ENCODE measurements at regions not wholly inside any gene's neighbourhood (a gene's known extent, or its start where the extent isn't known, plus 50 kb on each side); places are given as distances from the start of the nearest gene placed in this dataset.

- no peak for DNase-seq
Measured at GRCh38 chr1:185574139-185574875, 159.9 kb upstream of the HMCN1 start.

DNA sequence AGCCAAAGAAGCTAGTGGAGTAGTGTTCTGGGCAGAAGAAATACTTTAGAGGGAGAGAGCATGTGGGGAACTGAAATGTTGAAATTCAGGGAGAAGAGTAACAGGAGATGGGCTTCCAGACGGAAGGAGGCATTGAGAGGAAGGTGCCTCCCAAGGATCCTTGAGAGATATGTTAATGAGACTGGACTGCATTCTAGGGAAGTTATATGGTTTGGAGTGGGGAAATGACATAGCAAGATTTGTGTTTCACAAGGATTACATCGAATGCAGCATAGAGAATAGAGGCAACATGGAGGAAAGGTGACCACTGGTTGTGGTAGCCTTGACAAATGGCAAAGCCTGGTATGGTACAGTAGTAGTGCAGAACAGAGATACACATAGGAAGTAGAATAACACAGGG is 160.5 kb upstream of the HMCN1 start:
- no peak for DNase-seq

DNA sequence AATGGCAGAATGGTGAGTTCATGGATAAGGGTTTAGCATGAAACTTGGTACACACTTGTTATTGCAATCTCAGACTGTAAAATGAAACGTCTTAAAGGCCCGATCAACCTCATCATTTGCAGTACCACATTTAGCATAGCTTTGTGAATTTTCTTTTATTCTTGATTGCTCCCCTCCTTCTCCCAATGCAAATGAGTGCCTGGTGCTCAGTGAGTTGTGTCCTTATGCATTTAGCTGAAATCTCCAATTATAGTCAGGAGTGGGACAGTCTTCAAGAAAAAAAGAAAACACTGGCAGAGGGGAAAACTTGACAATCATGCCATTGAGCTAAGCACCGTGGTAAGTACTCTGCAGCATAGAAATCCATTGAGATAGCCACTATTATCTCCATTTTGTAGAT is 161.0 kb upstream of the HMCN1 start:
- no peak for DNase-seq

DNA sequence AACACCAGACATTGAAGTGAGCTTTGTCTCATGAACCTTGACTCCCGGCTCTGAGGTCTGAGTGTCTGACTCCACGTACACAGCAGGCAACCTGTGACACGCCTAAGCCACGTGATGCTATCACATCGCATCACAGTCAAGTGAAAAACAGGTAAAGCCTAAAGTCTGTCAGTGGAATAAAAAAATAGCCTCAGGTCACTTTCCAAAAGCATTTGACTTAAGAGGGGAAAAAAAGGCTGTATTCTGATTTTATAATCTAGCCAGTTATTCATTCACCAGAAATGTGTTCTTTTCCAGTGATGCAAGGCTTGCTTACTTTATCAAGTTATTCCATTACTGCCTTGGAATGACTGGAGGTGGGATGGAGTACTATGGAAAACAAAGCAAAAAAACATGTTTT is 163.2 kb upstream of the HMCN1 start:
- no peak for DNase-seq

- DNase-seq: no peak
Measured at GRCh38 chr1:185568155-185569123, 165.8 kb upstream of the HMCN1 start.

DNA sequence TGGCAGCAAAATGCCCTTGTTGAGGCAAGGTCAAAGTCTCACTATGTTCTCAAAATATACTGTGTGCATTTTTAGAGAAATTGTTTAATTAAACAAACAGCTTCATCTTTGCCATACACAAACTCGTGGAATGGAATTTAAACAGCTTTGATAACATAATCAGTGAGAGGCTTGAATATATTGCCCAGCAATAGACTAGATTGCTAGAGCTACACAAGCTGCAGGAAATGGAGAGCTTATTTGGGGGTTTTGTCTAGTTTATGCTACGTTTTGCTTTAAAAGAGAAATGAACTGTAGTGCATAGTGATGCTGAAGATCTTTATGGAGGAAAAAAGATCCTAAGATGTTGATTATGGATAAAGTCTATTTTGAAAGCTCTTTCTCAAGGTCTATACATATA is 166.8 kb upstream of the HMCN1 start:
- no peak for DNase-seq

GRCh38 chr1:185566995-185567394 is 167.2 kb upstream of the HMCN1 start:
- DNase-seq: peak; percentile 22

GRCh38 chr1:185565302-185565701 is 168.9 kb upstream of the HMCN1 start:
- DNase-seq: no peak

- no peak for DNase-seq
Measured at GRCh38 chr1:185564816-185565215, 169.4 kb upstream of the HMCN1 start.

DNA sequence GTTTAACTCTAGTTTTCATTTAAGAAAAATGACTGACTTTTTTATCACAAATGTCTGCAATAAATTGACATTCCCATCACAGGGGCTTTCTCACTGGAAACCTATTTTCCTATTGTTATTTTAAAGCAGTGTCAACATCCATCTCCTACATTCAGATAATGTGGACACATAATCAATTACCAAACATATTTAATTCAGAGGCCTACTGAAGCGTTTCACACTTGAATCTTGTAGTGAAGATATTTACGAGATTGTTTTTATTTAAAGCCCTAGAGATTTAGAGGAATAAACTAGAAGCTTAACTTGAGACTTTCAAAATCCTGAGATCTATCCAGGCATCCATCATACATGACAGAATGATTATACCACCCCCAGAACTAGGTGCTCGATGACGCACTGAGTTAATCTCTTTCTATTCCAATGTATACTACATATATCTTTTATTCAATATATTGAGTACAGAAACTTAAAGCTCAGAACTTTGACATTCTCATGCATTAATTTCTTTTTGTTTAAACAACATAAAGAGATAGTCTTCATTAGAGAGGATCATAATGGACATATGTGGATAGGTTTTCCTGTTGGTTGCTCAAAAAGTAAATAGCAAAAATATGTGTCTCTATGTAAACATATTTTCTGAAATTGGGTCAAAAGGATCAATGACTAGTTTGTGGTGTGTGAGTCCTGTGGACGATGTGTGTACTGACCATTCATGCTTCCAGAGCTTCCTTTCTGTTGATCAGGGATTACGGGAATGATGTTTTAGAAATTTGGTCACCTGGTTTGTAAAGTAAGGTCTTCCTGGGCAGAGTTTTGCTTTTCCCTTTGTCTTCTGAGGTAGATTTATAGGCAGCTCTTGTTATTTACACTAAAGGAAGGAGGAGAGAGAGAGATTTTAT is 171.5 kb upstream of the HMCN1 start:
- no peak for DNase-seq

DNA sequence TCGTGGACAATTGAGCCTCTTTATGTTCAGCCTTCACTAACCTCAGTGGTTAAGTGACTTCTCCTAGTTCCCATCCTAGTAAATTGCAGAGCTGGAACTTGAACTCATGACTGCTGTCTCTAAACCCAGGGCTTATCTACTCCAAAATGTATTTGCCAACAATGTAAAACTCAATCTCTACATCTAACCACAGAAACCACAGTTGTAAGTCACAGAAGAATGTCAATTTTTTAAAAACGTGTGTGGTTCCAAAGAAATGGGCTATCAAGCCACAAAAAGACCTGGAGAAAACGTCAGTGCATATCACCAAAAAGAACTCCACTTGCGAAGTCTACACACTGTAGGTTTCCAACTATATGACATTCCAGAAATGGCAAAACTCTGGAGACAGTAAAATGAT is 172.6 kb upstream of the HMCN1 start:
- DNase-seq: no peak

GRCh38 chr1:185560760-185561159 is 173.4 kb upstream of the HMCN1 start:
- no peak for DNase-seq

GRCh38 chr1:185559684-185560331 is 174.4 kb upstream of the HMCN1 start:
- peak; percentile 65 for DNase-seq

DNA sequence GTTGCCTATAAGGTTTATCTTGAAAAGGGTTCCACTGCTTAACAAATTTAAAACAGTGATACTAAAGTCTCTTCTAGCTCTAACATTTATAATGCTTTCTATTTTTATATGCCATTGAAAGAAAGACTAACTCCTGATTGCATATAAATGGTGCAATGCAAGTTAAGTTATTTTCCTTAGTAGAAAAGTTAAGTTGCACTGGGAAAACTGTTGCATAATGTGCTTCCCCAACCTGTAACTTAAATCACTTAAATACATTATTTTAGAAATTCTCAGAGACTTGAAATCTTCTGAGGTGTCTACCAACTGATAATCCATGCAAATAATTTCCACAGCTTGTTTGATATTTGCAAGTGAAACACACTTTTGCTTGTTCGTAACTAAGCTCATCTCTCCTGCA is 175.0 kb upstream of the HMCN1 start:
- DNase-seq: no peak

DNA sequence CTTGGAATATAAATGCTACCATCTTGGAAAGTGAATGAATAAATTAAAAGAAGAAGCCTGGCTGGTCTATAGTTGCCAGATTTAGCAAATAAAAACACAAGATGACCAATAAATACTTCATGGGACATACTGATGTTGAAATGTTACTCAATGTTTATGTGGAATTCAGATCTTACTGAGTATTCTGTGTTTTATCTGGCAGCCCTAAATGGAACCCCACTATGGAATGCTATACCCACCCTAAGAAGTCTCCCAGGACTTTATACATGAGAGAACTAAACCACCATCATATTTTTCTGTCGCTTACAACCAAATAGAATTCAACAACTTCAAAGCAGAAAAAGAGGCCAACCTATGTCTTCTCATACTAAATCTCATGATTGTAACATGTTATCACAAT is 177.6 kb upstream of the HMCN1 start:
- DNase-seq: no peak

DNA sequence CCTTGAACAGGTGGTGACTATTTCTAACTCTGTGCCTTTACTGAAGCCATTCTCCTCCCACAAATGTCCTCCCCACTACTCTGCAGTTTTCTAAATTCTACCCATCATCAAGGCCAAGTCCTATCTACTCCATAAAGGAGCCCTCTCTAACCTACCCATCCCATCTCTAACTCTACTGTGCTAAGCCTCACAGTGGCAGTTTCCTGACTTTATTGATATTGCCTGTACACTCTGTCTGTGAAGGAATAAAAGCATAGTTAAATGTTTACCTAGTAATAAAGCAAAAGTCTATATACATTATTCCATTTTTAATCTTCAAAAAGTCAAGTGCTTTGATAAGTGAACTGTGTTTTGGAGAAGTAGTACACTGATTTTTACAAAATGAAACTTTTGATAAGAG is 178.4 kb upstream of the HMCN1 start:
- no peak for DNase-seq

DNA sequence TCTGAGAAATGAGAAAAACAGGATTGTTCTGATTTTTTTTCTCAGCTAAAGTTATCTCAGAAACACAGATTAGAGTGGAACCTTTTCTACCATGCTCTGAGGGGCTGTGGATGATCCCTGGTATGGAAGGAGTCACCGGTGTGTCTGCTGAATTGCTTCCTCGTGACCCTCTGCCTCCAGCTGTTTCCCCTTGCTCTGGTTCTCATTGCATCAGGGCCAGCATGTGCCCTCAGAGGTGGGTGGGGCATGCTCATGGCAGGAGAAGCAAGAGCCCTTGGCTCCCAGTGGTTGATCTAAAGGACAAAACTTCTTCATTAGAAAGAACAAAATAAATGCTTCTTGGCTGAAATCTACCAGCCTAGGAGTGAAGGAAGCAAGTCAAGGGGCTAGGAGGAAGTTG is 183.2 kb upstream of the HMCN1 start:
- no peak for DNase-seq

- no peak for DNase-seq
Measured at GRCh38 chr1:185549906-185550305, 184.3 kb upstream of the HMCN1 start.

GRCh38 chr1:185546029-185546428 is 188.2 kb upstream of the HMCN1 start:
- no peak for DNase-seq

DNA sequence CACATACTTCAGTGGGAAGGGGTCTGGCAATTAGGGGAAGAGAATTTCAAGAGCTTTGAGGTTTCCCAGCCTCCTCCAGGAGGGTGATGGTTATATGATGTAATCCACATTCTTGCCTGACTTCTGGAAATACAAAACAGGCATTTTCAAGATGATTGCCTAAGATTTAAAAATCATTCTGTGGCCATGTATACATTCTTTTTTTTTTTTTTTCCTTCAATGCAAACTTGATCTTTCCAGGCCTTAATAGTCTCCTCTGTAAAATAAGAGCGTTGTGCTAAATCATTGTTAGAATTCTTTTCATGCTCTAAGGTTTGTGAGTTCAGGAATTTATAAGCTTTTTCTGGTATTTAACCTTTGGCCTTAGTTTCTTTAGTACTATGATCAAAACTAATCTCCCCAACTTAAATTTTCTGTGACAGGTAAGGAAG is 192.3 kb upstream of the HMCN1 start:
- no peak for DNase-seq

DNA sequence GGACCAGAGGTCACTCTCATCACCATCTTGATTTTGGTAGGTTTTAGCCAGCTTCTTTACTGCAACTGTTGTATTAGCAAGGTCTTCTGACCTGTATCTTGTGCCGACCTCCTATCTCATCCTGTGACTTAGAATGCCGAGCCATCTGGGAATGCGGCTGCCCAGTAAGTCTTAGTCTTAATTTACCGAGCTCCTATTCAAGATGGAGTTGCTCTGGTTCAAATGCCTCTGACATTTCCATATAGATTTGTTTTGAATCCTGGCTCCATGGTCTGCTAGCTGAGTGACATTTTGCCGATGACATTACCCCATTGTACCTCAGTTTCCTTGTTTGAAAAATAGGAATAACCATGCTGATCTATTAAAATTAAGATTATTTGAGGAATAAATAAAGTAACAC is 193.9 kb upstream of the HMCN1 start:
- DNase-seq: no peak

DNA sequence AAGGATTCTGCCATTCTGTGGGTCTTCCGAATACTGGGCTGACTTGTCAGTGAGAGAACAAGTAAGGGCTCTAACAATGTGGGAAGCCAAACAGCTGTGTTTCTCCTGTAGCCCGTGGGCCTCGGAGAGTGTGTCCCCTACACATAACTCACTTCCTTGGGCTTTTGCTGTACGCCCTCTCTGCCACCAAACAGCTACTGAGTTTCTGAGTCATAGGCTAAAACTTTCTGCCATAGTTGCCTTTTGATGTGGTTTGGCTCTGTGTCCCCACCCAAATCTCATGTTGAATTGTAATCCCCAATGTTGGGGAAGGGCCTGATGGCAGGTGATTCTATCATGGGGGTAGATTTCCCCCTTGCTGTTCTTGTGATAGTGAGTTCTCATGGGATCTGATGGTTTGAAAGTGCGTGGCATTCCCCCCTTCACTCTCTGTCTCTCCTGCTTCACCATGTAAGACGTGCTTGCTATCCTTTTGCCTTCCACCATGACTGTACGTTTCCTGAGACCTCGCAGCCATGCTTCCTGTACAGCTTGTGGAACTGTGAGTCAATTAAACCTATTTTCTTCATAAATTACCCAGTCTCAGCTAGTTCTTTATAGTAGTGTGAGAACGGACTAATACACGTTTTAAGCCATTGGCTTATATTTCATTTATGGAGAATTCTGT is 194.8 kb upstream of the HMCN1 start:
- peak; percentile 34 for DNase-seq

All from activated CD4-positive, alpha-beta T cell treated with anti-CD3 and anti-CD28 coated beads for 48 hours (primary cell).